Aorta (tissue), 5 donors: ENCODE measurements at regions not wholly inside any gene's neighbourhood (a gene's known extent, or its start where the extent isn't known, plus 50 kb on each side); places are given as distances from the start of the nearest gene placed in this dataset.
"Not testable (repeated sequence)": the region's sequence is repeated elsewhere in the genome, so short reads cannot be mapped to it uniquely, and the experiment has no call there.

Source experiments
- ATAC-seq: fragments of 200-7000 bp; cut with Tn5 transposase; one replicate; pipeline ENCODE4 v1.9.1; 2022; ENCODE audit warnings: moderate library complexity; ENCODE audit not compliant: low FRiP score
- DNase-seq, 2 donors: peaks; one replicate each; pipeline ENCODE4 v3.0.0-alpha.2; 2020
- H3K27ac ChIP-seq, 2 donors: one replicate each; pipeline ENCODE4 v1.5.1; 2013; ENCODE audit warnings: low read length in 2 of 2, mild to moderate bottlenecking in 2 of 2, moderate library complexity in 2 of 2, control low read depth in 1 of 2, inconsistent platforms in 1 of 2, low read depth in 1 of 2
- H3K27me3 ChIP-seq, 2 donors: one replicate each; pipeline ENCODE4 v1.6.1; 2013; ENCODE audit warnings: control low read depth in 1 of 2, low read length in 1 of 2, mild to moderate bottlenecking in 1 of 2, moderate library complexity in 1 of 2; ENCODE audit not compliant: insufficient read depth in 2 of 2, control insufficient read depth in 1 of 2
- H3K36me3 ChIP-seq, 2 donors: one replicate each; pipeline ENCODE4 v1.6.1; 2013; ENCODE audit warnings: control low read depth in 1 of 2, low read length in 1 of 2, mild to moderate bottlenecking in 1 of 2; ENCODE audit not compliant: insufficient read depth in 2 of 2, control insufficient read depth in 1 of 2
- H3K4me1 ChIP-seq, 2 donors: one replicate each; pipeline ENCODE4 v1.6.1; 2013; ENCODE audit warnings: low read length in 2 of 2, control low read depth in 1 of 2, mild to moderate bottlenecking in 1 of 2, moderate library complexity in 1 of 2; ENCODE audit not compliant: insufficient read depth in 2 of 2, control insufficient read depth in 1 of 2
- H3K4me3 ChIP-seq, 2 donors: one replicate each; pipeline ENCODE4 v1.5.1; 2013; ENCODE audit warnings: low read length in 2 of 2, control low read depth in 1 of 2, mild to moderate bottlenecking in 1 of 2
- H3K9me3 ChIP-seq: one replicate; pipeline ENCODE4 v1.6.1; 2013; ENCODE audit warnings: mild to moderate bottlenecking, low read length; ENCODE audit not compliant: control insufficient read depth
- WGBS, 2 donors: extraction: QIAGEN DNeasy Blood & Tissue Kit; methylation state at CpG; one replicate each; pipeline ENCODE4 v1.1.7; 2013; 5-methylcytosine and 5-hydroxymethylcytosine counted together
- intact Hi-C, 2 donors: fragments of 100-400 bp; cut with DNase I; formaldehyde crosslinking; loops; one replicate each; pipeline versions ENCODE4 v1.14.2 to v1.15.0; 2022
- donor health status: healthy with polysubstance abuse.
- donor health status: Bipolar disorder and iron deficiency.
- donor health status: DM: no; HTN: no; CAD: no.
- donor health status: DM: no; HTN: no; CAD: no.
- donor health status: DM: yes; HTN: yes; CAD: no.

- Histone ChIP-seq H3K9me3 (no peaks in the 10 kb centered on the region), H3K27me3 (no peaks in the 10 kb centered on the region), H3K4me3 (no peak overlapping the region), H3K27ac (no peak overlapping the region), H3K4me1 (no peaks in the 10 kb centered on the region), H3K36me3 (no peaks in the 10 kb centered on the region)
- DNase-seq (no peak), ATAC-seq (no peak)
- 93 to 95% methylated on average over 6 of the region's 6 CpGs for WGBS, 2 donors
- intact Hi-C loops: no loop called here
Observed at GRCh38 chr12:27158297-27158696, 75.9 kb upstream of the C12orf71 start.

DNA sequence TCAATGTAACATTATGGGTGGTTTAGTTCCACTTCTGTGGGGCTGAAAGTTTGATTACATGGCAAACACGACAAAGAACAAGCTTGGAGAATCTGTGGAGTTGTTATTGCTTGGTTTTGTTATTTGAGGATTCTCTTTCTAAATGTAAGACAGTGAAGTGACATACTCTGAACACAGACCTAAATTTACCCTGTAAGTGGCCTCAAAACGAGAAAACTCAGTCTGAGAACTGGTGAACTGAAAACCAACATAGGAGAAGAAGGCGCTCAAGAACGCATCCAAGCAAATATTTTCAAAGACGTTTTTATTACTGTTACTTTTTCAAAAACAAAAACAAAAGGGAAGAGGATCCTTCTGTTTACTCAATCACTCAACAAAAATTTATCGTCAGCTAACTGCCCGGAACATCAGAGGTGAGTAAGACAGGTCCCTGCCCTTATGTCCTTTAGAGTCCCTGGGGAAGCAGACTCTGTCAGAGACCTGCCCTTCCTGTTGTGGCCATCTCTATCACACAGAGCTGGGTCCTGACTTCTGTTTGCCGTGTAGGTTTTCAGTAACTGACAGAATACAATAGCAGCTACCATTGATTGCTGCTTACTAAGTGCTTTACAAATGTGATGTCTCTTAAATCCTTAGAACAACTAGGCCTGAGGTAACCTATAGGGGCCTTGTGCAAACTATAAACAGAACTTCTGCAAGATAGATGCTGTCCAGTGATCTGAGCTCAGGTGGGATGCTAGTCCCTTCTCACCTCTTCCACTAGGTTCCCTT, 79.3 kb upstream of the C12orf71 start:
- Histone ChIP-seq H3K27ac (no peak overlapping the region), H3K4me1 (no peaks in the 10 kb centered on the region), H3K9me3 (no peaks in the 10 kb centered on the region), H3K27me3 (no peaks in the 10 kb centered on the region), H3K36me3 (no peaks in the 10 kb centered on the region), H3K4me3 (no peak overlapping the region)
- WGBS, 2 donors: 85 to 88% methylated on average over 8 of the region's 8 CpGs
- ATAC-seq: no peak
- DNase-seq: no peak
- intact Hi-C loops: no loop called here

DNA sequence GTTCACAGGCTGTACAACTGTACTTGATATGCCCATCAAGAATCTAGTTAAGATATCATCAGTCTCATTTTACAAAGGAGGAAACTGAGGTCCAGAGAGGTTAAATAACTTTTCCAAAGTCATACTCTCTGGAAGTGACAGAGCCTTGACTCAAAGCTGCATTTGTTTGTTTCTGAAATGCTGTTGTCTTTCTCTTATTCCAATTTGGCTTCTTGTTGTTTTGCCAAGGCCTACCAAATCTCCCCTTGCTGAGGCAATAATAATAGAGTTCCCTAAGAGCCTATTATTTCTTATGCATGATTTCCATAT, 79.8 kb upstream of the C12orf71 start:
- H3K36me3 ChIP-seq: no peaks in the 10 kb centered on the region
- H3K9me3 ChIP-seq: no peaks in the 10 kb centered on the region
- H3K4me3 ChIP-seq: no peak overlapping the region
- no peaks in the 10 kb centered on the region for H3K27me3 ChIP-seq
- intact Hi-C loops: no loop called here
- DNase-seq (no peak), ATAC-seq (no peak)
- H3K27ac ChIP-seq: no peak overlapping the region
- H3K4me1 ChIP-seq: no peaks in the 10 kb centered on the region

DNA sequence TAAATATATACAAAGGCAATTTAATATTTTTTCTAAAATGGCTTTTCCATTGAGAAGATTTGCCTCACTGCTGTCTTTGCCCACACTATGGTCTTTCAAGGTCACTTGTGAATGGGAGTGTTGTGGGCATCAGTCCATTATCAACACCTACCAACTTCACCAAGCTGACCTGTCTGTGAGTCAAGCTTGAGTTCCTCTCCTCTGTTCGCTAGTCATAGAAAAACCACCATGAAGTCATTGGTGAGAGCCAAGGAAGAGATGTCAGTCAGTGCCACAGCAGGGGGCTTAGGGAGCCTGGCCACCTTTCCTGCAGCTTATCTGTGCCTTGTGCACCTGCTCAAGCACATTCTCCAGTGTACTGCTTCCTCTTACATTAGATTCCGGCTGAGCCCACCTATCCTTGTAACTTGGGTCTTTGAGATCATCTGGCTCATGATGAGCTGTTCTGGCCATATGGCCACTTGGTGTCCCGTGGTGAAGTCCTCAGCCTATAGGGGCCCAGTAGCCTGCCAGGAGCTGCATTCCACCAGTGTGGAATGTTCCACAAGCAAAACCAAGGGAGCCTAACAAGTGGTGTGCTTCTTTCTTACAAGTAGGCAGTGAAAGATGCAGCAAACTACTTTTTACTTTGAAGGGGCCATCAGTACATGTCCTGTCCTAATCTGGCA, 80.8 kb upstream of the C12orf71 start:
- Histone ChIP-seq H3K36me3 (no peaks in the 10 kb centered on the region), H3K9me3 (no peaks in the 10 kb centered on the region), H3K27ac (no peak overlapping the region), H3K4me1 (no peaks in the 10 kb centered on the region), H3K4me3 (no peak overlapping the region), H3K27me3 (no peaks in the 10 kb centered on the region)
- ATAC-seq (no peak), DNase-seq (no peak)
- 59 to 66% methylated on average over 3 of the region's 3 CpGs for WGBS, 2 donors
- intact Hi-C loops: no loop called here

GRCh38 chr12:27163894-27164293, 80.2 kb upstream of the STK38L start:
- no peaks in the 10 kb centered on the region for H3K36me3 ChIP-seq
- ATAC-seq: no peak
- H3K4me3 ChIP-seq: no peak overlapping the region
- no peaks in the 10 kb centered on the region for H3K4me1 ChIP-seq
- no peaks in the 10 kb centered on the region for H3K27me3 ChIP-seq
- no peaks in the 10 kb centered on the region for H3K9me3 ChIP-seq
- no peak overlapping the region for H3K27ac ChIP-seq
- intact Hi-C loops: no loop called here
- 99 to 100% methylated on average over 1 of the region's 1 CpG for WGBS, 2 donors
- DNase-seq: no peak

DNA sequence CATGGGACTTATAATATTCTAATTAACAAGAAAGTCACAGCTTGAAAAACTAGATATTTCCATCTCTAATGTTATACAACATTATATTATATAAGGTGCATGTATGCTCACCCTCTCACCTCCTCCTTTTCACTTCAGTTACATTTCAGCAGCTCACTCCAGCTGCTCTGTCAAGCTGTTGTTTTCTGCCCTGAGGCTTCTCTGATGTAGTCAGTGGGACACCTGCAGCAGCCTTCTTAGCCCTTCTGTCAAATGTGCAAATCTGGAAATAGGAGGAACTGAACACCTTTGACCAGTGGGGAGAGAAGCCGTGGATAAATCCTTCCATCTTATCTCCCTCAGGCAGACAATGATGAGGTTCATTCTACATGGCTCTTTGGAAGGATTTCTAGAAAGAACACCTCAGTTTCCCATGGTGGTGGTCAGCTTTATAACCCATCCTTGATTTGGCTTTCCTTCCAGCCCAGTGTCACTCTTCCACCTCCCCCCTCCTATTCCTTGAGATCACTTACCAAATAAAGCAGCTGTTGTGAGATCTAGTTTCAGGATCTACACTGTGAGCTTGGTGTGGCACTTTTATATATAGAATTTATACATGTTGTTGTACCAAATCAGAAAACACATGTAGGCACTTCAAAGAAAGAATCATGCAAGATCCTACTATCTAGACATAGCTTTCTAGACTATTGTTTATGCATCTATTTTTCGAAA, 79.6 kb upstream of the STK38L start:
- Histone ChIP-seq H3K4me3 (no peak overlapping the region), H3K27ac (no peak overlapping the region), H3K4me1 (no peaks in the 10 kb centered on the region), H3K27me3 (no peaks in the 10 kb centered on the region), H3K36me3 (no peaks in the 10 kb centered on the region), H3K9me3 (no peaks in the 10 kb centered on the region)
- 94 to 97% methylated on average over 2 of the region's 2 CpGs for WGBS, 2 donors
- intact Hi-C loops: no loop called here
- DNase-seq (no peak), ATAC-seq (no peak)

GRCh38 chr12:27165958-27166357, 78.1 kb upstream of the STK38L start:
- H3K27ac ChIP-seq, intact Hi-C loops, H3K4me3 ChIP-seq, H3K27me3 ChIP-seq, H3K4me1 ChIP-seq, ATAC-seq, H3K9me3 ChIP-seq, H3K36me3 ChIP-seq, DNase-seq: not testable (repeated sequence)
- WGBS, 2 donors: 87 to 96% methylated on average over 1 of the region's 1 CpG

- ATAC-seq, DNase-seq, H3K4me1 ChIP-seq, H3K27me3 ChIP-seq, H3K36me3 ChIP-seq, H3K27ac ChIP-seq, intact Hi-C loops, H3K9me3 ChIP-seq, H3K4me3 ChIP-seq: not testable (repeated sequence)
- WGBS, 2 donors: 97 to 98% methylated on average over 3 of the region's 3 CpGs
Observed at GRCh38 chr12:27171494-27171893, 72.6 kb upstream of the STK38L start.

- DNase-seq (no peak), ATAC-seq (no peak)
- Histone ChIP-seq H3K4me1 (peaks cover 0 to 6% of the 10 kb centered on the region in 2 donors), H3K4me3 (no peak overlapping the region), H3K36me3 (no peaks in the 10 kb centered on the region), H3K27me3 (no peaks in the 10 kb centered on the region), H3K27ac (no peak overlapping the region), H3K9me3 (no peaks in the 10 kb centered on the region)
- intact Hi-C loops: loop anchor here in 1 of 2 donors (5.0 kb wide), 1 partner anchor 111 kb away; no protein-coding TSS in a partner anchor
Observed at GRCh38 chr12:27176765-27177164, 67.3 kb upstream of the STK38L start.
